NOMO-1 treated with DMSO at 0.1 percent for 48 hours (cell line): ENCODE measurements at regions not wholly inside any gene's neighbourhood (a gene's known extent, or its start where the extent isn't known, plus 50 kb on each side); places are given as distances from the start of the nearest gene placed in this dataset.
A peak's percentile ranks its signal among the peaks of the same experiment; 100 is the strongest.
"Not testable (repeated sequence)": the region's sequence is repeated elsewhere in the genome, so short reads cannot be mapped to it uniquely, and the experiment has no call there.

ENCODE experiments used
- DNase-seq: peaks from one replicate; lab custom pipeline; 2025; ENCODE audit not compliant: unreplicated experiment; lab: John Stamatoyannopoulos, UW

DNA sequence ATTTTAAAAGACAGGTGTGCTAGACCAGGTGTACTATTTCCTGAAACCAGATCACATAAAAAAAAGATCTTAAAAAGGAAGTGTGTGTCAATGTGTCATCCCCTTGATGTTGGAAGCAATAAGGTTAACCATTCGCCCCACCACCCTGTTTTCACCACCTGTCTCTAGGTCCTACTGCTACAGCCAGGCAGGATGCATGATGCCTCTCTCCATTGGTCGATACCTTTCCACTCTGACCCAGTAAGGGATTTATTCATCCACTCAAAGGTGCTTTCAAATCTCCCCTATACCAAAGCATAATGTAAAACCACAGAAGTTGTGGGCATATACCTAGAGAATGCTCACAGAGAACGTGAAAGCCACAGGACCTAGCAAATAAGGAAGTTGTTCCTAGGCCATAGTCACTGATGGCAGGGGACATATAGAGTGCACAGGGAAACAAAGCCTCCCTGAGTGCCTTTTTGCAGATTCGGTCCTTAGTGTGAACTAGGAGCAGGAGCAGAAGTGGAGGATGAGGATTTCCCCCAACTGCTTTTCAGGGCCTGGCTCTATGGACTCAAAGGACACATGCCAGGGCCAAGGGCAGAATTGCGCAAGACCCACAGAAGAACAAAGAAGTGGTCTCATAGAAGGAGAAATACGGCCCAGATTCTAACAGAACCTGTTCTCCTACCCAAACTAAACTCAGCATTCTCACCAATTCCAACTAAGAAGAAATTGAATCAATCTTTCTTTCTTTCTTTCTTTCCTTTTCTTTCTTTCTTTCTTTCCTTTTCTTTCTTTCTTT lies 631.5 kb upstream of the NRP1 start:
- peak; percentile 45 for DNase-seq

DNA sequence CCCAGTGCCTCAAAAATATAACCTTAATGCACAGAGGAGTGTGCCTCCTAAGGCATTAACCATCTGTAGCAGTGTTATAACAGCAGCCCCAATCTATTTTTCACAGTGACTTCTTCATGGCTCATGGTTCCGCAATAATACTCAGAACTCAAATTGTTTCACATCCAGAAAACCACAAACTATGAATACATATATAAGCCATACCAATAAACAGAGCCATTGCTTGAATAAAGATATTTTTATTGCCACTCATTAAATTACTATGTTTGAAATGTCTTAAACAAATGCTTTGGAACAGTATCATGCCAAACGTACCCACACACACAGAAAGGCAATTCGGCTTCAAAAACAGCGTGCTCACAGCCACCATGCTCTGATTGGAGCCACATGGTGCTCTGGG lies 629.3 kb upstream of the NRP1 start:
- no peak for DNase-seq

DNA sequence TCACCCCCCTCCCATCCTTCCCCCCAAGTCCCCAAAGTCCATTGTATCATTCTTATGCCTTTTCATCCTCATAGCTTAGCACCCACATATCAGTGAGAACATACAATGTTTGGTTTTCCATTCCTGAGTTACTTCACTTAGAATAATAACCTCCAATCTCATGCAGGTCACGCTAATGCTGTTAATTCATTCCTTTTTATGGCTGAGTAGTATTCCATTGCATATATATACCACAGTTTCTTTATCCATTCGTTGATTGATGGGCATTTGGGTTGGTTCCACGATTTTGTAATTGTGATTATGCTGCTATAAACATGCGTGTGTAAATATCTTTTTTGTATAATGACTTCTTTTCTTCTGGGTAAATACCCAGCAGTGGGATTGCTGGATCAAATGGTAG lies 621.9 kb upstream of the NRP1 start:
- not testable (repeated sequence) for DNase-seq

DNA sequence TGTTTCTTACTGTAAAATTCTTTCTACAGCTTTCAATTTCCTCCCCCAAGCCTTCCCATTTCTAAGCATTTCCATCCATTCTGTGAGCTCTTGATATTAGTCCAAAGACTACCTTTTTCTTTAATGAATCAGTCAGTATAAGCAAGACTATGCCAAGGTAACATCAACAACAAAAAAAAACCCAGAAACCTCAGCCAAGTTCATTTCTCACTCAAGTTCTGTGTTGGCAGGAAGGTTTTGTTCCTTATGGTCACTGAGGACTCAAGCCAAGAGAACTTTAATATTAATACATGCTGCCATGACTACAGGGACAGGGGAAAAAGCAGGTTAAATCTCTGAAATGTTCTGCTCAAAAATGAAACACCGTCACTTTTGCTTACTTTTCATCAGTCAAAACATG lies 621.2 kb upstream of the NRP1 start:
- no peak for DNase-seq

DNA sequence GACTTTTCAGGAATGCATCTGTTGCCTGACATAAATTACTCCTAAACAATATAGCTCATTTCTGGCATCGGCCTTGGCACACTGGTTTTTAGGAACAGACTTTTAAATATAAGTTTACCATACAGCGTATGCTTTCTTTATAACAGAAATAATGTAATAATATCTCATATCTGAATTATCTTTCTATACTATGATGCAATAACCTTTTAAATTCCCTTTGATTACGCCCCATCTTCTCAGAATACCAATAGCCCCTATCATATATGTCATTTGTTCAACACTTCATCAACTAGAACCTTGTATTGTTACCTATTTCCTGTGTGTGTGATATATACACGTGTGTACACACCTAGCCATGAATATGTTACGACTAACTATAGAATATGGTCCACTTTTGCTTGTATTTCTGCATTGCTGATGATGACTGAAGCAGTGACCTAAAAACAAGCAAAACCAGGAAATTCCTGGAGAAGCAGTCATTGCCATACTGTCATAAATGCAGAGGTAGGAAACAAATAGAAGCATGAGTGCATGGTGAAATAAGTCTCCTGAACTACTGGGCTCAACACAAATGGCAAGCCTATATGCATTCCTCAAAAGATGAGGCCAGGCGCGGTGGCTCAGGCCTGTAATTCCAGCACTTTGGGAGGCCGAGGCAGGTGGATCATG lies 618.4 kb upstream of the NRP1 start:
- no peak for DNase-seq

DNA sequence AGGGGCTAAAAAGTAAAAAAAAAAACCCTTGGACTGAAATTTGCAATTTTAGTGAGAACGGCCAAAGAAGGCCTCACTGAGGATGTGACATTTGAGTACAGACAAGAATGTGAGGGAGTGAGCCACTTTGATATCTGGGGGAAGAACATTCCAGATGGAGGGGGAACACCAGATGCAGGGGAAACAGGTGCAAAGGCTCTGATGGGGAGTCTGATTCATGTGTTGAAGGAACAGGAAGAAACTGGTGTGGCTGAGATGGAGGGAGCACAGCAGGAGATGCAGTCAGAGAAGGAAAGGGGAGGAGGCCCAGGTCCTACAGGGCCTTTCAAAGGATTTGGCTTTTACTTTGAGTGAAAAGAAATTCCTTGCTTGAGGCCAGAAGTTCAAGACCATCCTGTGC lies 615.7 kb upstream of the NRP1 start:
- no peak for DNase-seq

DNA sequence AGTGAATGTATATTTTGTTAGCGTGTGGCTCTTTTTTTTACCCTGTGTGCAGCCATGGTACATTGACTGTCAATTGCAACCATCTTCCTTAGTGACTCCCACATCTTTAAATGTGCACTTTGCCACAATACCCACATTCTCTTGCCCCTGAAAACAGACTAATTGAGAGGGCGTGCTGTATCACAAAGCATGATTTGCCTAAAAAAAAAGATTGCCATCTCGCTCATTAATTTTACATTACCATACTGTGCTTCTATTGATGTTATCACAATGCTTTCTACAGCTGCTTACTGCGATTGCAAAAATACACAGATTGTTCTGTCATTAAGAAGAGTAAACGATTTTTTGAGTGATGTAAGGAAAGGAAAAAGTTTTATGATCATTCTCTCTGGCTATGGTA lies 613.1 kb upstream of the NRP1 start:
- no peak for DNase-seq

DNA sequence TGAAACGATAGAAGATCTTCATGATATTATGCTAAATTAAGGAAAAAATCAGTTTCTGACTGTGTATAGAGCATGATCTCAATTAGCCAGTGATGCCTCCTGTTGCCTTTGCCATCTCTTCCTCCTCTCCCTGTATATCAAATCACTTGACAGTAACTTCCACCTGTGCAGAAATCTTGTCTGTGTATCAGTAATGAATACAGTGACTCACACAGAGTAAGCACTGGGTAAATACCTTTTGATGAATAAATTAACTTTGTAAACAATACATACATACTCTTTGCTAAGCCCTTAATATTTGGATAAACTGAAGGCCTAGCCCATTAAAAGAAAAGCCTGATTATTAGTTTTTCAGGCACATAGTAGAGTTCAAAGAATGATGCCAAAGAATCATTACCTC lies 610.6 kb upstream of the NRP1 start:
- no peak for DNase-seq

DNA sequence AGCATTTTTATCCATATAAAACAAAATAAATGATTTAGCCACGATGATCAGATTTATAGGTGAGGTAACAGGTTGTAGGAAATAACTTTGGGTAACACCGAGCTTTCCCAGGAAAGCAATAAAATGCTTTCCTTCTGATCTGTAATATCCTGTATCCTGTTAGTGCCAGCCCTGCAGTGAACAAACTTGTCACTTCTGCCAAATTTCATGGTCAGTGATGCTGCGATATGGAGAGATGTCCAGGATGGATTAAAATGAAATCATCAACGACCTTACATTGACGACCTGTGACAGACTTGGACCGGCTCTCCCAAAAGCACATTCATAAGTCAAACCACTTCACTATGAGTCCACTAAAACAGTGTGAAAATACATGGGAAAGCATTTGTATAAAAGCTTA lies 608.0 kb upstream of the NRP1 start:
- no peak for DNase-seq

DNA sequence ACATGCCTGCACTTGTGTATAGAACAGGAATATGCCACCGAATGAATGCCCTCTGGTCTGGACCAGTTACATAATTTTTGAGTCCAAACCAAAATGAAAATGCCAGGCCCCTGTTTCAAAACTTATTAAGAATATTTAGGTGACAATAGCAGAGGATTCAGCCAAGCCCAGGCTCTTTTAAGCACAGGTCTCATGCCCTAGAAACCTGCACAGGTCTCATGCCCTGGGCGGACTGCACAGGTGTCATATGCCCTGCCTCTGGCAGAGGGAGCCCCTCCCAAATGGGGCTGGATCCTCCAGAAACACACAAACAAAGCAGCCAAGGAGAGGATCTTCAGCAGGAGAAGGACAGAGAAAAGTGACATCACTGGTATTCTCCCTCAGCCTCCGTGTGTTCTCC lies 605.4 kb upstream of the NRP1 start:
- DNase-seq: no peak

DNA sequence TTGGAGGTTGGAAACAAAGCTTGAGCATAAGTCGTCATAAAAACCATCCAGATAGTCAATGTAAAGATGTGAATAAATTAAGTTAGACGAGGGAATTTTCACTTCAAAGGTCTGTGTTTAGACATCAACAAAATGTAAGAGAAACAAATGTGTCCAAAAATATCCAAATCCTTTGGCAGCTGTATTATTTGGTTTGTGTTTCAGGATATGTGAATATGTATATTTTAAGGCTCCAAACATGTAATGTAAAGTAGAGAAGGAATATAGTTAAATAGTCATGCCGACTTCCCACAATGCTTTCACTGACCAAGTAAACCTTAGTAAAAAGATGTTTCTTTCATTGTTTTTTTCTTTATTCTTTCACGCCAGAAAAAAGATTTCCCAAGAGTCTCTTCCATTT lies 604.9 kb upstream of the NRP1 start:
- DNase-seq: no peak

DNA sequence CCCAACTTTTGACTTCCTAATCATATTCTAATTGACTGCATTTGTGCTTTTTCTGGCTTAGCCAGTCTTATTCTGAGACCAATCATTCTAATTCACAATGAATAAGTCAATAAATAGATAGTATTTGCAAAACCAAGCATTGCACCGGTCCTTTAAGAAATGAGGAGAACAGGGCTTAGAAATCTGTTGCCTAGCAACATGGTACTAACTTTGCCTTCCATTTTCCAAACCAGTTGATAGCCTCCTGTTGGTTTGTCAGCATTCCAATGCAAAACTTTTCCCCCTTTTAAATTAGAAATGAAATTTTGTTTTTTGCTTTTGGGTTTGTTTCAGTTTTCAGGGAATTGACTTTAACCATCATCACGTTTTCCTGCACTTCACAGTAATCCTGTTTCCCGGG lies 603.5 kb upstream of the NRP1 start:
- DNase-seq: no peak

DNA sequence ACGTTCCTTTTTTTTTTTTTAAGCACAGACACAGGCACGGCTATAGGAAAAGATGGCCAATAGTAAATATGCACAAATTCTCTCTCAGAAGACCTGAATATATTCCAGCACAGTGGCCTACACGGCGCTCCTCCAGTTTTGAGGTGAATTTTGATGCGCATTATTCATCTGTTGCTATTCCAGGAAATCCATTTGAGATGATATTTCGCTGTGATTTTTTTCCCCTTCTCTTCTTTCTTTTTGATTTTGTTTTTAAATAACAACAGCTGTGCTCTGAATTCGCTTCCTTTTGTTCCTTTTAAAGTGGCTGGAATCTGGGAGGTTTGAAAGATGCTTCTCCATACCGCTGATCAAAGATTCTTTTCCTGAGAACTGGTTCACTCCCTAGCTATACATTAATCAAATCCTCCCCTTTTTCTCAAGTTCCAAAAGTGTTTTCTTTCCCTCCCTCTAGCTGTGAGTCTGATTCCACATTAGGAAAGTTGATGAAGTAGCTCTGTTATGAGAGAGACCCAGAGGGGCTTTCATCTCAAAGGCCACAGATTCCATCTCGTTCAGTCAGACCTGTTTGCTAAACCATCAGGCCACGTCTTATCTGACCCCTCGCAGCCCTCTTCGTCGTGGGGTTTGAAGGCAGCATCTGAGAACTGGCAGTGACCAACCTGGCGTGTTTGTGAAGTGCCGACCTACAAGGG lies 602.7 kb upstream of the NRP1 start:
- no peak for DNase-seq

DNA sequence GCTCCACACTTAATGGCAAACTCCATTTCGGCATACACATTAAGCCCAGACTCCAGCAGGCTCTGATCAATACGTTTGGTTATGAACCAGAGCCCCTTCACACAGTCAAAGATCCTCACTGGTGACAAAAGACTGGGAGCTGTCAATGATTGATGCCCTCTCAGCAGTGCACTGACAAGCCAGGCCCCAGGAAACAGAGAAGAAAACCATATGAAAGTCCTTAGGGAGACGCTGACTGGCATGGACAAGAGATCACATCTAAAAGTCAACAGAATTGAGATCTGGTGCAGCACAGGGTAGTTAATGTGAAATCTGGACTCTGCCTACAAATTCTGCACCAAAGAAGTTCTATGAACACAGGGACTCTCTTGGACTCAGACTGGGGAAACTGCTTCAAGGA lies 600.9 kb upstream of the NRP1 start:
- no peak for DNase-seq

DNA sequence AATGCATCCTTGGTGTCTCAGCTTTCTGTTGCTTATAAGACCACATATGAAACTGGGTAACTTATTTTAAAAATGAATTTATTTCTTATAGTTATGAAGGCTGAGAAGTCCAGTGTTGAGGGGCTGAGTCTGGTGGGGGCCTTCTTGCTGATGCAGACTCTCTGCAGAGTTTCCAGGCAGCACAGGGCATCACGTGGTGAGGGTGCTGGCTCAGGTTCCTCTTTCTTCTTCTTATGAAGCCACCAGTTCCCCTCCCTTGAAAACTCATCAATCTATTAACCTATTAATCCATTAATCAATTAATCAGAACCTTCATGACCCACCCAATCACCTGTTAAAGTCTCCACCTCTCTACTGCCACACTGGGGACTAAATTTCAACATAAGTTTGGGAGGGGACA lies 595.6 kb upstream of the NRP1 start:
- DNase-seq: no peak

DNA sequence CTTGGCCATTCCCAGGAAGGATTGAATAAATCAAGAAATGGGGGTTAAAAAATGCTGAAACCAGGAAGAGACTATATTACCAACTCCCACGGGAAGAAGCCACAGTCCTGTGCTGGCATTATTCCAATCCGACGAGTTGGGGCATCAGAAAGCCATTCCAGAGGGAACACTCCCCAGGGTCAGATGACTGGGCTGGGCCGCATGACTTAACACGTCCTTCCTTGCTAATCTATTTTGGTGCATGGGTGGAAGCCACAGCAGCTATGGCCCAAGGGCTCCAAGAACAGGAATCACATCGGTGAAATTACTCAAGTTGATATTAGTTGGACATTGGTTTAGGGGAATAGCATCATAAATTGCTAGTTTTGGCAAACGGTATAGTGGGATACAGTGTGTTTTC lies 592.9 kb upstream of the NRP1 start:
- no peak for DNase-seq

DNA sequence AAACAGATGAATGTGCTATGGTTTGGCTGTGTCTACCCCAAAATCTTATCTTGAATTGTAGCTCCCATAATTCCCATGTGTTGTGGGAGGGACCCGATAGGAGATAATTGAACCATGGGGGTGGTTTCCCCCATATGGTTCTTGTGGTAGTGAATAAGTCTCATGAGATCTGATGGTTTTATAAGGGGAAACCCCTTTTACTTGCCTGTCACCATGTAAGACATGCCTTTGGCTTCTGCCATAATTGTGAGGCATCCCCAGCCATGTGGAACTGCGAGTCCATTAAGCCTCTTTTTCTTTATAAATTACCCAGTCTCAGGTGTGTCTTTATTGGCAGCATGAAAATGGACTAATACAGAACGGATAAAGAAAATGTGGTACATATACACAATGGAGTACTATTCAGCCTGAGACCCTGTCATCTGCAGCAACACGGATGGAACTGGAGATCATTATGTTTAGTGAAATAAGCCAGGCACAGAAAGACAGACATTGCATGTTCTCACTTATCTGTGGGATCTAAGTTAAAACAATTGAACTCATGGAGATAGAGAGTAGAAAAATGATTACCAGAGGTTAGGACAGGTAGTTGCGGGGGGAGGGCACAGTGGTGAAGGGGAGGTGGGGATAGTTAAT lies 587.6 kb upstream of the NRP1 start:
- no peak for DNase-seq

DNA sequence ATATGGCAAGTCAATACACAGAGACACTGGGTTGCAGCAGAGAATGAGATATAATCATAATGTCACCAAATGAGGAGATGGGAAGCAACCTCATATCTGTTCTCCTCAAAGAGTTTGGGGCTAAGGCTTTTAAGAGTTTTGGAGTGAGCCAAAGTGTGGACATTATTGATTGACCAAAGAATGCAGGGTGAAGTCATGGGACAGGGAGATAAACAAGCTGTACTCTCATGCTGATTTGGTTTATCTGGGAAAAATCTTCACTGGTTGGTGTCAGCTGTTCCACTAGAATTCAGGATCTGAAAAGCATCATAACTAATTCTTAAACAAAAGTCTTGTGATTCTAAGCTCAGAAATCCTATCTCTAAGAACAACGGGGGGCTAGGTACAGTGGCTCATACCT lies 585.9 kb upstream of the NRP1 start:
- DNase-seq: no peak

DNA sequence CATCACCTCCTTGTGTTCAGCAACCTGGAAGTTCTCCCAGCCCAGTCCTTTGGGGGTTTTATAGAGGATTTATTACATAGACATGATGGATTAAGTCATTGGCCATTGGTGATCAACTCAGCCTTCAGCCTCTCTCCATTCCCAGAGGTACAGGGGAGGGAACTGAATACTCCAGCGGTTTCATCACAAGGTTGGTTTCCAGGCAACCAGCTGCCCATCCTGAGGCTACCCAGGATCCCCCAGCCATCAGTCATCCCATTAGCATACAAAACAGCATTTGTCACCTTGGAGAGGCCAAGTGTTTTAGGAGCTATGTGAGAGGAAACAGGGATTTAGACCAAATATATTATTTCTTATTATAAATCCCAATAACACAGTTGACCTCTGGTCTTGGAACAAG lies 584.8 kb upstream of the NRP1 start:
- no peak for DNase-seq

DNA sequence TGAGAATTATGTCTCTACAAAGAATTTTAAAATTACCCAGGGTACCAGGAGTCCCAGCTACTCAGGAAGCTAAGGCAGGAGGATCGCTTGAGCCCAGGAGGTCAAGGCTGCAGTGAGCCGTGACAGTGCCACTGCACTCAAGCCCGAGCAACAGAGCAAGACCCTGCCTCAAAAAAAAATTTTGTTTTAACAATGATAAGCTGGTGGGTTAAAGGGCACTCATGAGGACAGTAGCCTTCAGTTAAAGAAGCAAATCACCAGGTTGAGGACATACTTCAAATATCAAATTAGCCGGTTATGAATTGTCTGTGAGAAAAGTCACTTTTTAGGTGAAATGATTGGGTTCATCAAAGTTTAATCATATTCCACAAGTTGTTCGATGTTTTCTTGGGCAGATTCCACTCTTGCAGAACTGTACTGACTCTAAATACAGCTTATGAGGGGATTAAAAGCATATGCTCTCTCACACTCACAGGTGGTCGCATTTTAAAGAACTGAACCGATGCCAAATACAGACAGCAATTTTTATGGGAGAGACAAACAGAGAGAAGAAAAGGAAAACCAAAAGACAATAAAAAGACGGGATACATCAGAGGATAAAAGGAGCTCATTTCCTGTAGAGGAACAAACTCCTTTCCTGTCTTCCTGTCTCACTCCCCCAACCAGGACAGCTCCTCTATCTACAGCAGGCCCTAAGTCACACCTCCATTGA lies 582.8 kb upstream of the NRP1 start:
- DNase-seq: no peak

DNA sequence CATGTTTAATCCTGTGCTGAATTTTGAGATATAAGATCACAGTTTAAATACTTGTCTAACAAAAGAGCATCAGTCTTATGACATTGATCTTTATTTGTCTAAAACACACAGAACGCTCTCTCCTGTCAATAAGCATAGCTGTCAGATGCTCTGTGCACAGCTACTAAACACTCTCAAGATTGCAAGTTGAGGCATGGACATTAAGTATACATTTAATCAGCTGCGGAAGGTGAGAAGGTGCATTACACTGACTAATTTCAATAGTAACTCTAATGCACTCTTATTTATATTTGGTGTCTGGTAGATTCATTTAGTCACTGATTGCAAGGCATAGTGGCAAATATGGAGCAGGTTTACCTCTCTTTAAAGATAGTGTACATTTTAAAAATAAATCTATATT lies 580.3 kb upstream of the NRP1 start:
- DNase-seq: no peak
